Ishikawa (cell line): ENCODE measurements at regions not wholly inside any gene's neighbourhood (a gene's known extent, or its start where the extent isn't known, plus 50 kb on each side); places are given as distances from the start of the nearest gene placed in this dataset.

ENCODE experiments used
- CEBPB ChIP-seq: IDR thresholded peaks from 2 replicates; pipeline ENCODE4 v1.6.1; 2012
- CREB1 ChIP-seq: IDR thresholded peaks from 2 replicates; pipeline ENCODE4 v1.6.1; 2012; ENCODE audit warnings: low read depth
- EGR1 ChIP-seq: IDR thresholded peaks from 2 replicates; pipeline ENCODE4 v1.6.1; 2012
- EP300 ChIP-seq: IDR thresholded peaks from 2 replicates; pipeline ENCODE4 v1.6.1; 2012; ENCODE audit warnings: borderline replicate concordance
- FOXM1 ChIP-seq: IDR thresholded peaks from 2 replicates; pipeline ENCODE4 v1.6.1; 2012; ENCODE audit warnings: low read depth, borderline replicate concordance
- MAX ChIP-seq: IDR thresholded peaks from 2 replicates; pipeline ENCODE4 v1.6.1; 2012
- RAD21 ChIP-seq: IDR thresholded peaks from 2 replicates; pipeline ENCODE4 v1.6.1; 2012; ENCODE audit warnings: low read depth
- REST ChIP-seq: IDR thresholded peaks from 2 replicates; pipeline ENCODE4 v1.6.1; 2012; ENCODE audit warnings: low read depth, mild to moderate bottlenecking
- TAF1 ChIP-seq: IDR thresholded peaks from 2 replicates; pipeline ENCODE4 v1.6.1; 2012; ENCODE audit warnings: low read depth, mild to moderate bottlenecking
- TCF12 ChIP-seq: IDR thresholded peaks from 2 replicates; pipeline ENCODE4 v1.6.1; 2012; ENCODE audit warnings: low read depth
- TEAD4 ChIP-seq: IDR thresholded peaks from 2 replicates; pipeline ENCODE4 v1.6.1; 2012
- USF1 ChIP-seq: IDR thresholded peaks from 2 replicates; pipeline ENCODE4 v1.6.1; 2012
- YY1 ChIP-seq: IDR thresholded peaks from 2 replicates; pipeline ENCODE4 v1.6.1; 2012; ENCODE audit warnings: low read depth
- ZBTB7A ChIP-seq: IDR thresholded peaks from 2 replicates; pipeline ENCODE4 v1.6.1; 2012; ENCODE audit warnings: low read depth

GRCh38 chr9:31135567-31135966, 1248.9 kb upstream of the ACO1 start:
- TF ChIP-seq CEBPB = no peak
- TF ChIP-seq ZBTB7A = no peak
- TF ChIP-seq TEAD4 = no peak
- TF ChIP-seq CREB1 = no peak
- TF ChIP-seq REST = no peak
- TF ChIP-seq TAF1 = no peak
- TF ChIP-seq FOXM1 = no peak
- TF ChIP-seq YY1 = no peak

- TF ChIP-seq CREB1 (no peak), FOXM1 (no peak), ZBTB7A (no peak), TAF1 (no peak), TCF12 (no peak), CEBPB (no peak), TEAD4 (no peak), USF1 (no peak), MAX (no peak), RAD21 (no peak), EGR1 (no peak), REST (no peak), EP300 (no peak)
These were observed 1247.9 kb upstream of the ACO1 start for GRCh38 chr9:31136524-31136923.

GRCh38 chr9:31137176-31138160, 1247.0 kb upstream of the ACO1 start:
- TF ChIP-seq ZBTB7A = no peak
- TF ChIP-seq RAD21 = no peak
- peak; percentile 43; the same call in 1 of the 2 replicates for TF ChIP-seq FOXM1
- peak; percentile 66; the same call in 1 of the 2 replicates for TF ChIP-seq EP300
- peak; percentile 42; the same call in 1 of the 2 replicates for TF ChIP-seq MAX
- TF ChIP-seq TCF12 = peak; percentile 30; the same call in 1 of the 2 replicates
- peak; percentile 87 for TF ChIP-seq TEAD4
- TF ChIP-seq CEBPB = peak; percentile 33; the same call in 1 of the 2 replicates
- TF ChIP-seq YY1 = no peak
- peak; percentile 49; the same call in 1 of the 2 replicates for TF ChIP-seq EGR1
- TF ChIP-seq USF1 = no peak

GRCh38 chr9:31140316-31140715, 1244.1 kb upstream of the ACO1 start:
- TF ChIP-seq RAD21 (peak; percentile 38; the same call in 1 of the 2 replicates), TEAD4 (no peak), TCF12 (no peak)

GRCh38 chr9:31142456-31142855, 1242.0 kb upstream of the ACO1 start:
- TF ChIP-seq EGR1 (no peak), TCF12 (no peak), REST (no peak), EP300 (no peak), CREB1 (no peak)
